Bronchial epithelial cell (primary cell): ENCODE measurements at regions not wholly inside any gene's neighbourhood (a gene's known extent, or its start where the extent isn't known, plus 50 kb on each side); places are given as distances from the start of the nearest gene placed in this dataset.

ENCODE experiments used
- DNase-seq: peaks from one replicate; pipeline ENCODE4 v3.0.0-alpha.2; 2010; ENCODE audit warnings: low read depth
- FAIRE-seq: peaks from 2 replicates; lab custom pipeline; 2011; peaks lifted over from hg19 to GRCh38; lab: Jason Lieb, UNC
- H3K27me3 ChIP-seq: 2 replicates; pipeline ENCODE4 v1.5.1; 2011; ENCODE audit warnings: low read length; ENCODE audit not compliant: control insufficient read depth, insufficient read depth
- H3K36me3 ChIP-seq: 2 replicates; pipeline ENCODE4 v1.5.1; 2011; ENCODE audit warnings: low read length; ENCODE audit not compliant: control insufficient read depth, insufficient read depth
- H3K4me3 ChIP-seq: 2 replicates; pipeline ENCODE4 v1.5.1; 2011; ENCODE audit warnings: mild to moderate bottlenecking, low read depth, low read length, control low read depth
- CTCF ChIP-seq: IDR thresholded peaks from 2 replicates; pipeline ENCODE4 v1.5.1; 2011; ENCODE audit warnings: mild to moderate bottlenecking, moderate library complexity, low read length, control low read depth, inconsistent platforms; ENCODE audit not compliant: insufficient read depth, severe bottlenecking

GRCh38 chr4:66899422-66900065, 645.8 kb downstream of the CENPC start:
- no peak for FAIRE-seq
- no peak overlapping the region for H3K4me3 ChIP-seq
- no peaks in the 10 kb centered on the region for H3K36me3 ChIP-seq
- no peak for TF ChIP-seq CTCF
- no peaks in the 10 kb centered on the region for H3K27me3 ChIP-seq
- no peak for DNase-seq

GRCh38 chr4:66893807-66894206, 651.5 kb downstream of the CENPC start:
- Histone ChIP-seq H3K36me3 (no peaks in the 10 kb centered on the region), H3K27me3 (no peaks in the 10 kb centered on the region), H3K4me3 (no peak overlapping the region)
- FAIRE-seq (no peak), DNase-seq (no peak)
- no peak for TF ChIP-seq CTCF

- H3K36me3 ChIP-seq: no peaks in the 10 kb centered on the region
- no peak for TF ChIP-seq CTCF
- H3K27me3 ChIP-seq: no peaks in the 10 kb centered on the region
- no peak overlapping the region for H3K4me3 ChIP-seq
- FAIRE-seq (no peak), DNase-seq (no peak)
These were observed 658.2 kb downstream of the CENPC start for GRCh38 chr4:66887061-66887460.

- Histone ChIP-seq H3K27me3 (no peaks in the 10 kb centered on the region), H3K4me3 (no peak overlapping the region), H3K36me3 (no peaks in the 10 kb centered on the region)
- DNase-seq: no peak
- FAIRE-seq: no peak
- no peak for TF ChIP-seq CTCF
These were observed 659.7 kb downstream of the CENPC start for GRCh38 chr4:66885501-66886165.

GRCh38 chr4:66876946-66877345, 668.4 kb downstream of the CENPC start:
- FAIRE-seq (no peak), DNase-seq (no peak)
- Histone ChIP-seq H3K27me3 (no peaks in the 10 kb centered on the region), H3K4me3 (no peak overlapping the region), H3K36me3 (no peaks in the 10 kb centered on the region)
- TF ChIP-seq CTCF: no peak

GRCh38 chr4:66872661-66873060, 672.6 kb downstream of the CENPC start:
- Histone ChIP-seq H3K36me3 (no peaks in the 10 kb centered on the region), H3K4me3 (no peak overlapping the region), H3K27me3 (no peaks in the 10 kb centered on the region)
- no peak for DNase-seq
- no peak for TF ChIP-seq CTCF
- no peak for FAIRE-seq
